Stomach (tissue), 8 donors: ENCODE measurements at regions not wholly inside any gene's neighbourhood (a gene's known extent, or its start where the extent isn't known, plus 50 kb on each side); places are given as distances from the start of the nearest gene placed in this dataset.

Experiments used
- DNase-seq, 2 donors: peaks; one replicate each; pipeline versions ENCODE4 v3.0.0 to v3.0.0-alpha.2; 2013 to 2019
- H3K27ac ChIP-seq, 5 donors: fragments of 200-600 bp in 4 of 5; sonication (generic) in 4 of 5; one replicate each; pipeline ENCODE4 v1.5.1; 2013 to 2019; ENCODE audit warnings: mild to moderate bottlenecking in 1 of 5, moderate library complexity in 1 of 5
- H3K27me3 ChIP-seq, 3 donors: fragments of 200-600 bp; sonication (generic); one replicate each; pipeline ENCODE4 v1.5.1; 2017 to 2019; ENCODE audit warnings: mixed run types in 1 of 3
- H3K36me3 ChIP-seq, 4 donors: fragments of 200-600 bp; sonication (generic); 1 replicate in 3 of 4; 2 replicates in 1 of 4; pipeline ENCODE4 v1.5.1; 2016 to 2019
- H3K4me1 ChIP-seq, 4 donors: fragments of 200-600 bp; sonication (generic); one replicate each; pipeline ENCODE4 v1.5.1; 2016 to 2019
- H3K4me3 ChIP-seq, 4 donors: fragments of 200-600 bp; sonication (generic) in 3 of 4; one replicate each; pipeline ENCODE4 v1.5.1; 2016 to 2019; ENCODE audit warnings: mild to moderate bottlenecking in 1 of 4
- H3K9me3 ChIP-seq, 4 donors: fragments of 200-600 bp; sonication (generic); one replicate each; pipeline ENCODE4 v1.5.1; 2016 to 2019
- EP300 ChIP-seq: sonication (generic); formaldehyde crosslinking; IDR thresholded peaks from one replicate; pipeline ENCODE4 v1.6.1; 2017; ENCODE audit warnings: antibody characterized with exemption
- POLR2A ChIP-seq, 4 donors: fragments of 450-650 bp; IDR thresholded peaks; one replicate each; pipeline ENCODE4 v1.6.1; 2016; ENCODE audit warnings: antibody characterized with exemption in 4 of 4, control low read depth in 2 of 4, mild to moderate bottlenecking in 1 of 4, moderate library complexity in 1 of 4
- POLR2AphosphoS5 ChIP-seq, 3 donors: sonication (generic); formaldehyde crosslinking; IDR thresholded peaks; one replicate each; pipeline ENCODE4 v1.6.1; 2016; ENCODE audit warnings: antibody characterized with exemption in 3 of 3
- WGBS, 5 donors: extraction: QIAGEN DNeasy Blood & Tissue Kit in 3 of 5; methylation state at CpG; one replicate each; pipeline versions ENCODE4 v1.1.5 to v1.1.7; 2013 to 2018; 5-methylcytosine and 5-hydroxymethylcytosine counted together
- intact Hi-C: fragments of 100-400 bp; cut with DNase I; formaldehyde crosslinking; loops from one replicate; pipeline ENCODE4 v1.15.1; 2023; ENCODE audit warnings: low total_unique reads
- TF ChIP-seq, protein P1 (sequence below), 7 experiments: fragments of 450-650 bp in 4 of 7; fragments of 200-600 bp in 3 of 7; sonication (generic) in 3 of 7; IDR thresholded peaks; one replicate each; pipeline ENCODE4 v1.5.1; 2016 to 2019; ENCODE audit warnings: antibody characterized with exemption in 7 of 7, control low read depth in 2 of 7, mild to moderate bottlenecking in 1 of 7
- donor health status: healthy with polysubstance abuse.
- donor health status: Bipolar disorder and iron deficiency.
- donor health status: healthy.

DNA sequence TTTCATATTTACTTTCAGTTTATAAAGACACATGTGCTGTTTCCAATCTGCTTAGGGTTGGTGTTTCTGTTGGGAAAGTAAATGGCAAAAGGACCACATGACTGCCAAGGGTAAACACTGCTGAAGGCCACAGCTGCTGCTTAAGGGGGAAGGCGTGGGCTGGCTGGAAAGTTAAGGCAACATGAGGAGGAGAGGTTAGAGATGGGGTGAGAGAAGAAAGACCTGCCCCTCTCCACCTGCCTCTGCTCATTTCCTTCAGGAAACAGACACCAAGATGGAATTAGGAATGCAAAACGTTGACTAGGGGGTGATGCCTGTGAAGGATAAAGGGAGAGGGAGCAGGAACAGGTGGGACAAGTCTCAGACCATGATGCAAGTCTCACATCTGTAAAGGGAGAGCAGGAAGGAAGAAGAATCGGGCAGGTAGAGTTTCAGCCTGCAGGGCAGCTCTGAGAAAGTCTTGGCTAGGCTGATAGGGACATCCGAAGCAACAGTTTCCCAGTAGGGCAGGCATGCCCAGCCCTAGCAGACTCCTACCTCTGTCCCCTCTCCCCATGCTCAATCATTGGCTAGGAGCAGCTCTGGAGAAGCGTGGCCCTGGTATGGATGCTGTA is 86.0 kb downstream of the CDC42EP3 start:
- H3K4me1 ChIP-seq, result peaks cover 42 to 81% (median 74%) of the 10 kb centered on the region in 4 donors

DNA sequence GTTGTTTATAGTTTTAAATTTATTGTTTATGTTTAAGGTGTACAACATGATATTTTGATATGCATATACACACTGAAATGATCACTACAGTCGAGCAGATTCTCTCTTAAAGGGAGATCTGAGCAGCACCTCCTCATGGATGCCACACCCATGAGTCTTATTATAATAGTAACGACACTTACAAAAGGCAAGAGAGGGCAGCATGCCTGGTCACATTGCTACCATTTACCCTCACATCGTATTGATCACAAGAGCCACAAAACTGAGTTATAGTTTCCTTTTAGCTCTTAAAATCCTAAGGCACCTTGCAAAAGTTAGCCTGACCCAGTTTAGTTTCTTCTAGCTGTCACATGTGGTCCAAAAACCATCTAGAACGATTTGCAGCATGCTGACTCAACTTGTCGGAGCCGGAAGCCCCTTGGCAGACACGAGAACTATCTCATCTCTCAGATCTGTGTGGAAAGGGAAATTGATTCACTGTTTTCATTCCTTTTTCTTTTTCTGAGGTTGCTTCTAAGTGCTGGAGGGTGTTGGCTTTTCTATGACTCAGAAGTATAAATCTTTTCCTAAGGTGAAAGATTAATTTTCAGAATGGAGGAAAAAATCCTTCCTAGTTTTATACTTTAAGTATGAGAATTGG is 85.3 kb downstream of the CDC42EP3 start:
- Histone ChIP-seq H3K4me3 (no peak overlapping the region), H3K36me3 (no peaks in the 10 kb centered on the region), H3K27ac (peak overlapping the region; percentile 71 to 78 (median 77)), H3K4me1 (peaks cover 42 to 88% (median 76%) of the 10 kb centered on the region in 4 donors), H3K27me3 (no peaks in the 10 kb centered on the region), H3K9me3 (no peaks in the 10 kb centered on the region)
- TF ChIP-seq EP300 (no peak), POLR2AphosphoS5 (IDR thresholded peaks at IDR 0.05) (peak; percentile 12 to 74 (median 60))
- 16 to 31% (median 23%) methylated on average over 7 of the region's 7 CpGs for WGBS, 5 donors
- peak; percentile 28 to 71 for DNase-seq
- intact Hi-C loops, result no loop called here

More for the DNA sequence above, 86.0 kb downstream of the CDC42EP3 start:
- 28 to 39% (median 38%) methylated on average over 5 of the region's 5 CpGs for whole genome bisulfite sequencing, 5 donors
- DNase-seq, result peak; percentile 66 to 87
- H3K9me3 ChIP-seq, result no peaks in the 10 kb centered on the region
- H3K36me3 ChIP-seq, result no peaks in the 10 kb centered on the region
- no peaks in the 10 kb centered on the region for H3K27me3 ChIP-seq
- TF ChIP-seq EP300 (no peak), POLR2AphosphoS5 (IDR thresholded peaks at IDR 0.05) (peak in 2 of 3 donors; percentile 48 to 89), POLR2A (IDR thresholded peaks at IDR 0.05) (no peak)
- TF ChIP-seq, protein P1, sequence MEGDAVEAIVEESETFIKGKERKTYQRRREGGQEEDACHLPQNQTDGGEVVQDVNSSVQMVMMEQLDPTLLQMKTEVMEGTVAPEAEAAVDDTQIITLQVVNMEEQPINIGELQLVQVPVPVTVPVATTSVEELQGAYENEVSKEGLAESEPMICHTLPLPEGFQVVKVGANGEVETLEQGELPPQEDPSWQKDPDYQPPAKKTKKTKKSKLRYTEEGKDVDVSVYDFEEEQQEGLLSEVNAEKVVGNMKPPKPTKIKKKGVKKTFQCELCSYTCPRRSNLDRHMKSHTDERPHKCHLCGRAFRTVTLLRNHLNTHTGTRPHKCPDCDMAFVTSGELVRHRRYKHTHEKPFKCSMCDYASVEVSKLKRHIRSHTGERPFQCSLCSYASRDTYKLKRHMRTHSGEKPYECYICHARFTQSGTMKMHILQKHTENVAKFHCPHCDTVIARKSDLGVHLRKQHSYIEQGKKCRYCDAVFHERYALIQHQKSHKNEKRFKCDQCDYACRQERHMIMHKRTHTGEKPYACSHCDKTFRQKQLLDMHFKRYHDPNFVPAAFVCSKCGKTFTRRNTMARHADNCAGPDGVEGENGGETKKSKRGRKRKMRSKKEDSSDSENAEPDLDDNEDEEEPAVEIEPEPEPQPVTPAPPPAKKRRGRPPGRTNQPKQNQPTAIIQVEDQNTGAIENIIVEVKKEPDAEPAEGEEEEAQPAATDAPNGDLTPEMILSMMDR (IDR thresholded peaks at IDR 0.05), result no peak
- H3K4me3 ChIP-seq, result no peak overlapping the region
- intact Hi-C loops, result no loop called here
- peak overlapping the region; percentile 71 to 78 (median 75) for H3K27ac ChIP-seq

DNA sequence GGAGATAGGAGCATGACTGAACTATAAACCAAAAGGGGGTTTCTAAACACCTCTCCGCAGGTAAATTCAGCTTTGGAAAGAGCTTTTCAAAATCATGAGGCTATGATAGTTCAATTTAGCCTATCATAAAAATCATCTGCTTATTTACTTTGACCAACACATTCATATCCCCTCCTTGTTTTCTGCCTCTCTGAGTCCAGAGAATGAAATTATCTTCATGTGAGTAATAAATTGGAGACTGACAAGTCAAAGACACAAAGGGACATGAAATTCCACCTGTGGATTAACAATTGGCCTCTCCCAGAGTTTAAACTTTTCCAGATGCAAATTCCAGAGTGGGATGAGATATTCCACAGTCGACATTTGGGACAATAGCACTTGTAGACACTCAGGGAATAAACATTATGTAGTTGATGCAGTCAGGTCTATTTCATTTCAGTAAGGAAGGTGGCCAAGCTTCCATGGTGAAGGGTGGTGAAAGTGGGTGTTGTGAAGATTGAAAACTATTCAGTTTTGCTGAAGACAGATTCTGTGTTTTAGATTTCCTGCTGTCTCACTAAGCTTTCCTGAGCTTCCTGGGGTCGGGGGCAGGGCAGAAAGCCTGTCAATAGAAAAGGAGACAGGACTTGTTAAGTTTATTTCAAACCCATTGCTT is 84.7 kb downstream of the CDC42EP3 start:
- DNase-seq, result no peak
- Histone ChIP-seq H3K4me1 (peaks cover 42 to 92% (median 78%) of the 10 kb centered on the region in 4 donors), H3K9me3 (no peaks in the 10 kb centered on the region), H3K27ac (peak overlapping the region; percentile 45 to 78 (median 75)), H3K36me3 (no peaks in the 10 kb centered on the region), H3K27me3 (no peaks in the 10 kb centered on the region), H3K4me3 (no peak overlapping the region)
- intact Hi-C loops, result no loop called here
- TF ChIP-seq EP300 (no peak), POLR2AphosphoS5 (IDR thresholded peaks at IDR 0.05) (no peak), POLR2A (IDR thresholded peaks at IDR 0.05) (no peak)
- TF ChIP-seq, protein P1 (IDR thresholded peaks at IDR 0.05), result no peak
- 70 to 78% (median 72%) methylated on average over 3 of the region's 3 CpGs for WGBS, 5 donors

DNA sequence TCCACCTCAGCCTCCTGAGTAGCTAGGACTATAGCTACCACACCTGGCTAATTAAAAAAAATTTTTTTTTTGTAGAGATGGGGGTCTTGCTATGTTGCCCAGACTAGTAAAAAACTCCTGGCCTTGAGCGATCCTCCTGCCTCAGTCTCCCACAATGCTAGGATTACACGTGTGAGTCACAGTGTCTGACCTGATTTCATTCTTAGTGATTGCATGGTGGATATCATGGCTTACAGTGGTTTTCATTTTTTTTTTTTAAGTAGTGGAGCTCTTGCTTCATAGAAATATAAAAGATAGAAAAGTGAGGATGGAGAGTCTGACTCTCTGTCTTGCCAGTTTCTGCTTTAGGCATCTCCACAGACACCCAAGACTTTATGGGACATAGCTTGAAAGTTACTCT is 83.6 kb downstream of the CDC42EP3 start:
- Histone ChIP-seq H3K4me1 (peaks cover 42 to 87% (median 75%) of the 10 kb centered on the region in 4 donors), H3K27me3 (no peaks in the 10 kb centered on the region), H3K9me3 (no peaks in the 10 kb centered on the region), H3K4me3 (no peak overlapping the region), H3K27ac (peak overlapping the region in 4 of 5 donors; percentile 30 to 47 (median 43)), H3K36me3 (no peaks in the 10 kb centered on the region)
- intact Hi-C loops, result no loop called here
- TF ChIP-seq EP300, result no peak
- TF ChIP-seq POLR2A (IDR thresholded peaks at IDR 0.05), result no peak
- TF ChIP-seq, protein P1 (IDR thresholded peaks at IDR 0.05), result no peak
- TF ChIP-seq POLR2AphosphoS5 (IDR thresholded peaks at IDR 0.05), result no peak
- WGBS, 5 donors, result 79 to 91% (median 86%) methylated on average over 2 of the region's 2 CpGs
- no peak for DNase-seq
